ENCODE measurements at regions not wholly inside any gene's neighbourhood (a gene's known extent, or its start where the extent isn't known, plus 50 kb on each side); places are given as distances from the start of the nearest gene placed in this dataset.

- Histone ChIP-seq H3K9me3 (no peaks in the 10 kb centered on the region), H3K27ac (no peak overlapping the region), H3K4me3 (no peak overlapping the region), H3K36me3 (no peaks in the 10 kb centered on the region), H3K27me3 (no peaks in the 10 kb centered on the region), H3K4me1 (ENCODE audit: insufficient read depth) (peaks cover 27% of the 10 kb centered on the region)
- WGBS, 3 donors: 46 to 61% (median 54%) methylated on average over 7 of the region's 7 CpGs
- TF ChIP-seq CTCF (IDR thresholded peaks at IDR 0.05) (no peak), POLR2A (IDR thresholded peaks at IDR 0.05) (no peak), EP300 (IDR thresholded peaks at IDR 0.05) (no peak)
- peak in 2 of 5 donors; percentile 31 to 60 for DNase-seq
- intact Hi-C loops (cut with DNase I): loop anchor here in 1 of 4 donors (10.0 kb wide), 1 partner anchor 177 kb away; no protein-coding TSS in a partner anchor
These were observed 276.5 kb upstream of the KLF6 start for GRCh38 chr10:4061441-4061951.

- intact Hi-C loops (cut with DNase I): loop anchor here in 2 of 4 donors (10.0 kb wide), 2 partner anchors 175 to 275 kb away; partner anchors contain the start of gene KLF6 (in 2 of the 2)
- no peaks in the 10 kb centered on the region for H3K36me3 ChIP-seq
These were observed 274.6 kb upstream of the KLF6 start for GRCh38 chr10:4059471-4060138.

GRCh38 chr10:4058514-4059029 lies 273.6 kb upstream of the KLF6 start:
- Histone ChIP-seq H3K27ac (no peak overlapping the region), H3K27me3 (no peaks in the 10 kb centered on the region), H3K4me3 (no peak overlapping the region), H3K36me3 (no peaks in the 10 kb centered on the region), H3K4me1 (ENCODE audit: insufficient read depth) (peaks cover 27% of the 10 kb centered on the region), H3K9me3 (no peaks in the 10 kb centered on the region)
- no peak for TF ChIP-seq CTCF (IDR thresholded peaks at IDR 0.05)
- TF ChIP-seq EP300 (IDR thresholded peaks at IDR 0.05): no peak
- no peak for TF ChIP-seq POLR2A (IDR thresholded peaks at IDR 0.05)
- 76 to 83% (median 79%) methylated on average over 10 of the region's 10 CpGs for WGBS, 3 donors
- no peak for DNase-seq
- intact Hi-C loops (cut with DNase I): loop anchor here in 2 of 4 donors (10.0 kb wide), 1 partner anchor 274 kb away; the partner anchor contains the start of gene KLF6 (in 2 of the 2)

More at GRCh38 chr10:4059471-4060138, 274.6 kb upstream of the KLF6 start:
- DNase-seq: no peak
- WGBS, 3 donors: 58 to 75% (median 66%) methylated on average over 11 of the region's 11 CpGs
- TF ChIP-seq CTCF (IDR thresholded peaks at IDR 0.05): no peak
- peaks cover 27% of the 10 kb centered on the region for H3K4me1 ChIP-seq (ENCODE audit: insufficient read depth)
- H3K4me3 ChIP-seq: no peak overlapping the region
- peak overlapping the region in 1 of 2 donors; percentile 65 for H3K27ac ChIP-seq
- H3K27me3 ChIP-seq: no peaks in the 10 kb centered on the region
- H3K9me3 ChIP-seq: no peaks in the 10 kb centered on the region

GRCh38 chr10:4057725-4058513 lies 272.9 kb upstream of the KLF6 start:
- H3K27me3 ChIP-seq: no peaks in the 10 kb centered on the region
- H3K27ac ChIP-seq: no peak overlapping the region
- H3K4me1 ChIP-seq (ENCODE audit: insufficient read depth): peaks cover 27% of the 10 kb centered on the region
- no peak overlapping the region for H3K4me3 ChIP-seq
- H3K36me3 ChIP-seq: no peaks in the 10 kb centered on the region
- intact Hi-C loops (cut with DNase I): loop anchor here in 2 of 4 donors (10.0 kb wide), 1 partner anchor 273 kb away; the partner anchor contains the start of gene KLF6 (in 2 of the 2)
- 66 to 82% (median 77%) methylated on average over 6 of the region's 6 CpGs for WGBS, 3 donors
- no peak for TF ChIP-seq CTCF (IDR thresholded peaks at IDR 0.05)
- TF ChIP-seq EP300 (IDR thresholded peaks at IDR 0.05): no peak
- TF ChIP-seq POLR2A (IDR thresholded peaks at IDR 0.05): no peak
- no peak for DNase-seq
- H3K9me3 ChIP-seq: no peaks in the 10 kb centered on the region
